Mammary epithelial cell (primary cell): ENCODE measurements at regions not wholly inside any gene's neighbourhood (a gene's known extent, or its start where the extent isn't known, plus 50 kb on each side); places are given as distances from the start of the nearest gene placed in this dataset.

Source experiments
- CTCF ChIP-seq, 2 donors: IDR thresholded peaks in 1 of 2; conservative IDR thresholded peaks in 1 of 2; 2 replicates each; pipeline ENCODE4 v1.5.1; 2011 to 2012; ENCODE audit warnings: inconsistent platforms in 2 of 2, low read length in 2 of 2, mild to moderate bottlenecking in 2 of 2, control low read depth in 1 of 2, low read depth in 1 of 2; ENCODE audit not compliant: insufficient read depth in 1 of 2; ENCODE audit errors: extremely low read depth in 1 of 2
- EZH2 ChIP-seq: IDR thresholded peaks from 2 replicates; pipeline ENCODE4 v1.6.1; 2012; ENCODE audit warnings: low read length, inconsistent platforms, borderline replicate concordance

GRCh38 chr2:33655626-33656320 lies 56.7 kb upstream of the FAM98A start:
- TF ChIP-seq CTCF (conservative IDR thresholded peaks at IDR 0.05 in 1 of 2, IDR thresholded peaks at IDR 0.05 in 1 of 2; ENCODE audit: extremely low read depth in 1 of 2, insufficient read depth in 1 of 2, low read depth in 1 of 2, low read length in 2 of 2) (no peak), EZH2 (no peak)
